ENCODE measurements at regions not wholly inside any gene's neighbourhood (a gene's known extent, or its start where the extent isn't known, plus 50 kb on each side); places are given as distances from the start of the nearest gene placed in this dataset.

DNA sequence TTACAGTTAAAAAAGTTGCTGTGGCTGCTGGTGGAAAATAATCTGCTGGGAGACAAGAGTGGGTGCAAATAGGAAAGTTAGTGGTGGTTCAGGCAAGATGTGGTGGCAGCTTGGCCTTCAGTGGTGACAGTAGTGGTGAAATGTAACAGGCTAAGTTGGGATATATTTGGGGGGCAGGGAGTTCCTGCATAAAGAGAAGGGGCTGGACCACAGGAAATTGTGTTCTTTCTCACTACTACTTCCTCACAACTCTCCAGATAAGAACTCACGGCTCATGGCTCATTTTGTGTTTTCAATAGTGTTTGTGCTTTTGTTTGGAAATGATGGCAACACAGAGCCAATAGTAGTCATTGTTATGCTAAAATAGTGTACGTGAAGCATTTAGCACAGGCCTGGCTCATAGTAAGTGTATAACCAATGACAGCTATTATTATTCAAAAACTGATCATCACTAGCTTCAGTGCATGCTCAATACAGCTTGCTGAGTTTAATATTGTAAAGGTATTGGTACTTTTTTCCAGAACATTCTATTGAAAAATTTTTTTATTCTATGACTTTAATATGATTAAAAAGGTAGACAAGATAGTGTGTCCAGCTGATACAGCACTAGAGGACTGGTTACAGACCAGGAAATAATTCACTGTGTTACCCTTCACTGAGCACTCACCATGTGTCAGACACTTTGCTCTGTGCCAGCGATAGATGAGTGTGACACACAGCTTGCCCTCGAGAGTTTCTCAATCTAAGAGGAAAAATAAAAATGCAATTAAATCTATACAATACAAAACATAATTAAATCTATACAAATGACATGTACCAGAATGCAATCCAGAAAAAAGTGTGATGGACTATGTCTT lies 209.8 kb downstream of the POU4F1 start:
- Histone ChIP-seq H3K36me3 (replicated peaks; ENCODE audit: low read depth, low read length) (no peaks in the 10 kb centered on the region), H3K9me3 (ENCODE audit: insufficient read depth, low read length) (no peaks in the 10 kb centered on the region), H3K4me3 (ENCODE audit: low read length) (no peak overlapping the region), H3K27me3 (ENCODE audit: low read depth, low read length) (no peaks in the 10 kb centered on the region), H2AFZ (ENCODE audit: low read depth, low read length) (no peak overlapping the region), H3K4me1 (ENCODE audit: low read length) (peaks cover 7% of the 10 kb centered on the region), H3K79me2 (ENCODE audit: low read length) (no peaks in the 10 kb centered on the region), H3K9ac (ENCODE audit: low read length) (no peak overlapping the region), H4K20me1 (ENCODE audit: insufficient read depth, low read length) (no peaks in the 10 kb centered on the region), H3K4me2 (ENCODE audit: low read length) (no peak overlapping the region), H3K27ac (ENCODE audit: low read length) (no peak overlapping the region)
- TF ChIP-seq EZH2phosphoT487 (IDR thresholded peaks at IDR 0.05; ENCODE audit: low read depth): no peak
- TF ChIP-seq, protein P1, sequence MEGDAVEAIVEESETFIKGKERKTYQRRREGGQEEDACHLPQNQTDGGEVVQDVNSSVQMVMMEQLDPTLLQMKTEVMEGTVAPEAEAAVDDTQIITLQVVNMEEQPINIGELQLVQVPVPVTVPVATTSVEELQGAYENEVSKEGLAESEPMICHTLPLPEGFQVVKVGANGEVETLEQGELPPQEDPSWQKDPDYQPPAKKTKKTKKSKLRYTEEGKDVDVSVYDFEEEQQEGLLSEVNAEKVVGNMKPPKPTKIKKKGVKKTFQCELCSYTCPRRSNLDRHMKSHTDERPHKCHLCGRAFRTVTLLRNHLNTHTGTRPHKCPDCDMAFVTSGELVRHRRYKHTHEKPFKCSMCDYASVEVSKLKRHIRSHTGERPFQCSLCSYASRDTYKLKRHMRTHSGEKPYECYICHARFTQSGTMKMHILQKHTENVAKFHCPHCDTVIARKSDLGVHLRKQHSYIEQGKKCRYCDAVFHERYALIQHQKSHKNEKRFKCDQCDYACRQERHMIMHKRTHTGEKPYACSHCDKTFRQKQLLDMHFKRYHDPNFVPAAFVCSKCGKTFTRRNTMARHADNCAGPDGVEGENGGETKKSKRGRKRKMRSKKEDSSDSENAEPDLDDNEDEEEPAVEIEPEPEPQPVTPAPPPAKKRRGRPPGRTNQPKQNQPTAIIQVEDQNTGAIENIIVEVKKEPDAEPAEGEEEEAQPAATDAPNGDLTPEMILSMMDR (IDR thresholded peaks at IDR 0.05; ENCODE audit: low read depth, low read length): no peak

- TF ChIP-seq, protein P1 (IDR thresholded peaks at IDR 0.05; ENCODE audit: low read depth, low read length): no peak
- no peak for TF ChIP-seq EZH2phosphoT487 (IDR thresholded peaks at IDR 0.05; ENCODE audit: low read depth)
- Histone ChIP-seq H3K9ac (ENCODE audit: low read length) (no peak overlapping the region), H4K20me1 (ENCODE audit: insufficient read depth, low read length) (no peaks in the 10 kb centered on the region), H3K36me3 (replicated peaks; ENCODE audit: low read depth, low read length) (no peaks in the 10 kb centered on the region), H3K79me2 (ENCODE audit: low read length) (no peaks in the 10 kb centered on the region), H3K27ac (ENCODE audit: low read length) (no peak overlapping the region), H3K4me1 (ENCODE audit: low read length) (no peaks in the 10 kb centered on the region), H3K9me3 (ENCODE audit: insufficient read depth, low read length) (no peaks in the 10 kb centered on the region), H3K4me2 (ENCODE audit: low read length) (no peak overlapping the region), H3K27me3 (ENCODE audit: low read depth, low read length) (no peaks in the 10 kb centered on the region), H2AFZ (ENCODE audit: low read depth, low read length) (no peak overlapping the region), H3K4me3 (ENCODE audit: low read length) (no peak overlapping the region)
These were observed 219.5 kb downstream of the POU4F1 start for GRCh38 chr13:78383899-78384298.

DNA sequence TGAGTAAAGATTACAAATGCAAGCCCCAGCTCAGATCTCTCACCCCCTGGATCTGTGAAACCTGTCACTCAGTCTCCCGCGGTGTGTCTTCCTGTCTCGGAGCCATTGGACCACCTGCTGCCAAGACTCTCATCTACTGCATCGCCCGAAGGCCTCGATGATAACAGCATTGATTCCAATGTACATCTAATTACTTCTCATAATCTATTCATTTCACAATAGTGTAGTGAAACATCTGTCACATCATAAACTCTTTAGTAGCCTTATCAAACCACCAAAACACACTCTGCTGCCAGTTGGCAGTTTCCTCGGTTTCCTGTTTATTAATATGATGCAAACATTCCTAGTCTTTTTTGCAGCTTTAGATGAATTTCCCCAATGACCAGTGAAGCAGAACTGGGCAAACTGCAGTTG lies 220.3 kb downstream of the POU4F1 start:
- TF ChIP-seq, protein P1 (IDR thresholded peaks at IDR 0.05; ENCODE audit: low read depth, low read length): no peak
- TF ChIP-seq EZH2phosphoT487 (IDR thresholded peaks at IDR 0.05; ENCODE audit: low read depth): no peak
- H3K4me1 ChIP-seq (ENCODE audit: low read length): no peaks in the 10 kb centered on the region
- no peaks in the 10 kb centered on the region for H3K79me2 ChIP-seq (ENCODE audit: low read length)
- no peaks in the 10 kb centered on the region for H3K36me3 ChIP-seq (replicated peaks; ENCODE audit: low read depth, low read length)
- H2AFZ ChIP-seq (ENCODE audit: low read depth, low read length): no peak overlapping the region
- H4K20me1 ChIP-seq (ENCODE audit: insufficient read depth, low read length): no peaks in the 10 kb centered on the region
- no peaks in the 10 kb centered on the region for H3K9me3 ChIP-seq (ENCODE audit: insufficient read depth, low read length)
- no peaks in the 10 kb centered on the region for H3K27me3 ChIP-seq (ENCODE audit: low read depth, low read length)
- no peak overlapping the region for H3K4me3 ChIP-seq (ENCODE audit: low read length)
- H3K4me2 ChIP-seq (ENCODE audit: low read length): no peak overlapping the region
- no peak overlapping the region for H3K27ac ChIP-seq (ENCODE audit: low read length)
- no peak overlapping the region for H3K9ac ChIP-seq (ENCODE audit: low read length)

DNA sequence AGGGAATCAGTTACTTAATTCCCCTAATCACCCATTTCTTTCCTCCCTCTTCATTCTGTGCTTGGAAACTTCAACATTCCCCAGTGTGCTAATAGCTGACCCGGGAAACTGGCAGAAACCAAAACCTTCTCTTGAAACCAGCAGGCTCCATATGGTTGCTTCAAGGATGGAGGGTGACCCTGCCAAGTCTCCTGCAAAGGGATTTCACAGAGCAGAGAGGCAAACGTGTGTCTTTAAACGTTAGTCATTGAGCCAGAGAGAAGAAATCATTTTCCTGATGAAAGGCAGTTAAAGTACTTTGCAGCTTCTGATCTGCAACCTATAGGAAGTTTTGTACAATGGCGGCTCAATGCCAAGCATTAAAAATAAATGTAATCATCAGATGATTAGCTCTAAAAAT lies 220.9 kb downstream of the POU4F1 start:
- no peak overlapping the region for H2AFZ ChIP-seq (ENCODE audit: low read depth, low read length)
- H4K20me1 ChIP-seq (ENCODE audit: insufficient read depth, low read length): no peaks in the 10 kb centered on the region
- no peak overlapping the region for H3K9ac ChIP-seq (ENCODE audit: low read length)
- H3K79me2 ChIP-seq (ENCODE audit: low read length): no peaks in the 10 kb centered on the region
- no peak overlapping the region for H3K27ac ChIP-seq (ENCODE audit: low read length)
- no peaks in the 10 kb centered on the region for H3K27me3 ChIP-seq (ENCODE audit: low read depth, low read length)
- no peak for TF ChIP-seq EZH2phosphoT487 (IDR thresholded peaks at IDR 0.05; ENCODE audit: low read depth)
- TF ChIP-seq, protein P1 (IDR thresholded peaks at IDR 0.05; ENCODE audit: low read depth, low read length): no peak
- H3K4me3 ChIP-seq (ENCODE audit: low read length): no peak overlapping the region
- no peaks in the 10 kb centered on the region for H3K36me3 ChIP-seq (replicated peaks; ENCODE audit: low read depth, low read length)
- no peaks in the 10 kb centered on the region for H3K9me3 ChIP-seq (ENCODE audit: insufficient read depth, low read length)
- no peaks in the 10 kb centered on the region for H3K4me1 ChIP-seq (ENCODE audit: low read length)
- no peak overlapping the region for H3K4me2 ChIP-seq (ENCODE audit: low read length)
